Sigmoid colon (tissue), 4 donors: ENCODE measurements at regions not wholly inside any gene's neighbourhood (a gene's known extent, or its start where the extent isn't known, plus 50 kb on each side); places are given as distances from the start of the nearest gene placed in this dataset.

Source experiments
- EP300 ChIP-seq, 4 donors: sonication (generic); formaldehyde crosslinking; IDR thresholded peaks; one replicate each; pipeline ENCODE4 v1.6.1; 2017; ENCODE audit warnings: antibody characterized with exemption in 4 of 4
- POLR2A ChIP-seq, 2 donors: fragments of 450-650 bp; IDR thresholded peaks; one replicate each; pipeline ENCODE4 v1.6.1; 2016; ENCODE audit warnings: antibody characterized with exemption in 2 of 2, mild to moderate bottlenecking in 2 of 2, moderate library complexity in 2 of 2
- POLR2AphosphoS5 ChIP-seq, 4 donors: sonication (generic); formaldehyde crosslinking; IDR thresholded peaks; one replicate each; pipeline ENCODE4 v1.6.1; 2017; ENCODE audit warnings: antibody characterized with exemption in 4 of 4
- TF ChIP-seq, protein P1 (sequence below), 4 experiments: fragments of 450-650 bp in 3 of 4; fragments of 200-600 bp in 1 of 4; IDR thresholded peaks; one replicate each; pipeline ENCODE4 v1.5.1; 2016 to 2019; ENCODE audit warnings: antibody characterized with exemption in 4 of 4, mild to moderate bottlenecking in 3 of 4, moderate library complexity in 2 of 4

DNA sequence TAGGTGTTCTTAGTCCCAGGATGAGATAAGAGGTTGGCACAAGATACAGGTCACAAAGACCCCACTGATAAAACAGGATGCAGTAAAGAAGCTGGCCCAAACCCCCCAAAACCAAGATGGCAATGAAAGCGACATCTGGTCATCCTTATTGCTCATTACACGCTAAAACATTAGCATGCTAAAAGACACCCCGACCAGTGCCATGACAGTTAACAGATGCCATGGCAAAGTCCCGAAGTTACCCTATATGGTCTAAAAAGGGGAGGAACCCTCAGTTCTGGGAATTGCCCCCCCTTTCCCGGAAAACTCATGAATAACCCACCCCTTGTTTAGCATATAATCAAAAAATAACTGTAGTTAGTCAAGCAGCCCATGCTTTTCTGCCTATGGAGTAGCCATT lies 251.1 kb downstream of the SLC4A3 start:
- no peak for TF ChIP-seq POLR2A (IDR thresholded peaks at IDR 0.05)
- TF ChIP-seq, protein P1, sequence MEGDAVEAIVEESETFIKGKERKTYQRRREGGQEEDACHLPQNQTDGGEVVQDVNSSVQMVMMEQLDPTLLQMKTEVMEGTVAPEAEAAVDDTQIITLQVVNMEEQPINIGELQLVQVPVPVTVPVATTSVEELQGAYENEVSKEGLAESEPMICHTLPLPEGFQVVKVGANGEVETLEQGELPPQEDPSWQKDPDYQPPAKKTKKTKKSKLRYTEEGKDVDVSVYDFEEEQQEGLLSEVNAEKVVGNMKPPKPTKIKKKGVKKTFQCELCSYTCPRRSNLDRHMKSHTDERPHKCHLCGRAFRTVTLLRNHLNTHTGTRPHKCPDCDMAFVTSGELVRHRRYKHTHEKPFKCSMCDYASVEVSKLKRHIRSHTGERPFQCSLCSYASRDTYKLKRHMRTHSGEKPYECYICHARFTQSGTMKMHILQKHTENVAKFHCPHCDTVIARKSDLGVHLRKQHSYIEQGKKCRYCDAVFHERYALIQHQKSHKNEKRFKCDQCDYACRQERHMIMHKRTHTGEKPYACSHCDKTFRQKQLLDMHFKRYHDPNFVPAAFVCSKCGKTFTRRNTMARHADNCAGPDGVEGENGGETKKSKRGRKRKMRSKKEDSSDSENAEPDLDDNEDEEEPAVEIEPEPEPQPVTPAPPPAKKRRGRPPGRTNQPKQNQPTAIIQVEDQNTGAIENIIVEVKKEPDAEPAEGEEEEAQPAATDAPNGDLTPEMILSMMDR (IDR thresholded peaks at IDR 0.05) = no peak
- TF ChIP-seq POLR2AphosphoS5 (IDR thresholded peaks at IDR 0.05) = no peak
- no peak for TF ChIP-seq EP300 (IDR thresholded peaks at IDR 0.05)
